Uterus (tissue), 3 donors: ENCODE measurements at regions not wholly inside any gene's neighbourhood (a gene's known extent, or its start where the extent isn't known, plus 50 kb on each side); places are given as distances from the start of the nearest gene placed in this dataset.

ENCODE experiments used
- DNase-seq, 2 donors: peaks; one replicate each; pipeline ENCODE4 v3.0.0-alpha.2; 2019 to 2020
- H3K27ac ChIP-seq, 2 donors: fragments of 200-600 bp; sonication (generic); 1 replicate in 1 of 2; 2 replicates in 1 of 2; pipeline ENCODE4 v1.5.1; 2016 to 2018
- H3K27me3 ChIP-seq, 2 donors: fragments of 200-600 bp; sonication (generic); one replicate each; pipeline ENCODE4 v1.5.1; 2018 to 2019; ENCODE audit warnings: control low read depth in 1 of 2
- H3K36me3 ChIP-seq, 2 donors: fragments of 200-600 bp; sonication (generic); one replicate each; pipeline ENCODE4 v1.5.1; 2019; ENCODE audit warnings: control low read depth in 1 of 2
- H3K4me1 ChIP-seq, 2 donors: fragments of 200-600 bp; sonication (generic); one replicate each; pipeline ENCODE4 v1.5.1; 2018 to 2019; ENCODE audit warnings: control low read depth in 1 of 2
- H3K4me3 ChIP-seq, 2 donors: fragments of 200-600 bp; sonication (generic); 1 replicate in 1 of 2; 2 replicates in 1 of 2; pipeline ENCODE4 v1.5.1; 2018 to 2019; ENCODE audit warnings: mild to moderate bottlenecking in 1 of 2
- H3K9me3 ChIP-seq, 2 donors: fragments of 200-600 bp; sonication (generic); one replicate each; pipeline ENCODE4 v1.5.1; 2019; ENCODE audit warnings: control low read depth in 1 of 2
- CTCF ChIP-seq, 4 experiments: fragments of 200-600 bp in 2 of 4; fragments of 450-650 bp in 2 of 4; sonication (generic) in 2 of 4; IDR thresholded peaks; one replicate each; pipeline ENCODE4 v1.5.1; 2016 to 2019; ENCODE audit warnings: antibody characterized with exemption in 4 of 4, mild to moderate bottlenecking in 2 of 4, moderate library complexity in 1 of 4
- POLR2A ChIP-seq, 2 donors: fragments of 450-650 bp; IDR thresholded peaks; one replicate each; pipeline ENCODE4 v1.6.1; 2016; ENCODE audit warnings: antibody characterized with exemption in 2 of 2, mild to moderate bottlenecking in 1 of 2, moderate library complexity in 1 of 2
- intact Hi-C: fragments of 100-400 bp; cut with DNase I; formaldehyde crosslinking; loops from one replicate; pipeline ENCODE4 v1.15.1; 2023; ENCODE audit warnings: low total_unique reads
- donor health status: DM: yes; HTN: yes; CAD: no.

GRCh38 chr6:19332806-19333460 lies 504.2 kb upstream of the ID4 start:
- H3K27ac ChIP-seq: no peak overlapping the region
- no peaks in the 10 kb centered on the region for H3K4me1 ChIP-seq
- intact Hi-C loops: no loop called here
- no peaks in the 10 kb centered on the region for H3K9me3 ChIP-seq
- DNase-seq: no peak
- H3K4me3 ChIP-seq: no peak overlapping the region
- no peaks in the 10 kb centered on the region for H3K27me3 ChIP-seq
- TF ChIP-seq POLR2A (IDR thresholded peaks at IDR 0.05): no peak
- TF ChIP-seq CTCF (IDR thresholded peaks at IDR 0.05): no peak
- no peaks in the 10 kb centered on the region for H3K36me3 ChIP-seq

- Histone ChIP-seq H3K4me3 (no peak overlapping the region), H3K4me1 (no peaks in the 10 kb centered on the region), H3K36me3 (no peaks in the 10 kb centered on the region), H3K27ac (no peak overlapping the region), H3K27me3 (no peaks in the 10 kb centered on the region), H3K9me3 (no peaks in the 10 kb centered on the region)
- no peak for DNase-seq
- TF ChIP-seq CTCF (IDR thresholded peaks at IDR 0.05) (no peak), POLR2A (IDR thresholded peaks at IDR 0.05) (no peak)
- intact Hi-C loops: no loop called here
Measured at GRCh38 chr6:19333936-19334335, 503.2 kb upstream of the ID4 start.

- no peak for DNase-seq
- intact Hi-C loops: no loop called here
- peak overlapping the region in 1 of 2 donors; percentile 37 for H3K27ac ChIP-seq
- H3K4me3 ChIP-seq: no peak overlapping the region
- no peak for TF ChIP-seq CTCF (IDR thresholded peaks at IDR 0.05)
- H3K9me3 ChIP-seq: no peaks in the 10 kb centered on the region
- no peaks in the 10 kb centered on the region for H3K27me3 ChIP-seq
- H3K36me3 ChIP-seq: no peaks in the 10 kb centered on the region
- H3K4me1 ChIP-seq: no peaks in the 10 kb centered on the region
Measured at GRCh38 chr6:19336579-19336978, 500.6 kb upstream of the ID4 start.

- no peaks in the 10 kb centered on the region for H3K4me1 ChIP-seq
- no peak overlapping the region for H3K4me3 ChIP-seq
- H3K27ac ChIP-seq: peak overlapping the region in 1 of 2 donors; percentile 37
- DNase-seq: no peak
- no peaks in the 10 kb centered on the region for H3K27me3 ChIP-seq
- H3K36me3 ChIP-seq: no peaks in the 10 kb centered on the region
- no peak for TF ChIP-seq CTCF (IDR thresholded peaks at IDR 0.05)
- no peak for TF ChIP-seq POLR2A (IDR thresholded peaks at IDR 0.05)
- intact Hi-C loops: no loop called here
- H3K9me3 ChIP-seq: no peaks in the 10 kb centered on the region
Measured at GRCh38 chr6:19337101-19337500, 500.1 kb upstream of the ID4 start.

GRCh38 chr6:19342616-19343015 lies 494.6 kb upstream of the ID4 start:
- intact Hi-C loops: no loop called here
- Histone ChIP-seq H3K36me3 (no peaks in the 10 kb centered on the region), H3K27me3 (no peaks in the 10 kb centered on the region), H3K9me3 (no peaks in the 10 kb centered on the region), H3K4me3 (no peak overlapping the region), H3K4me1 (no peaks in the 10 kb centered on the region), H3K27ac (no peak overlapping the region)
- no peak for DNase-seq
- no peak for TF ChIP-seq CTCF (IDR thresholded peaks at IDR 0.05)
- no peak for TF ChIP-seq POLR2A (IDR thresholded peaks at IDR 0.05)
